GM21526 (cell line): ENCODE measurements at regions not wholly inside any gene's neighbourhood (a gene's known extent, or its start where the extent isn't known, plus 50 kb on each side); places are given as distances from the start of the nearest gene placed in this dataset.
"Not testable (repeated sequence)": the region's sequence is repeated elsewhere in the genome, so short reads cannot be mapped to it uniquely, and the experiment has no call there.

Experiments used
- ATAC-seq: cut with Tn5 transposase; IDR thresholded peaks from one replicate; pipeline ENCODE4 v1.9.1; 2021; ENCODE audit warnings: moderate library complexity; ENCODE audit not compliant: unreplicated experiment, low FRiP score

DNA sequence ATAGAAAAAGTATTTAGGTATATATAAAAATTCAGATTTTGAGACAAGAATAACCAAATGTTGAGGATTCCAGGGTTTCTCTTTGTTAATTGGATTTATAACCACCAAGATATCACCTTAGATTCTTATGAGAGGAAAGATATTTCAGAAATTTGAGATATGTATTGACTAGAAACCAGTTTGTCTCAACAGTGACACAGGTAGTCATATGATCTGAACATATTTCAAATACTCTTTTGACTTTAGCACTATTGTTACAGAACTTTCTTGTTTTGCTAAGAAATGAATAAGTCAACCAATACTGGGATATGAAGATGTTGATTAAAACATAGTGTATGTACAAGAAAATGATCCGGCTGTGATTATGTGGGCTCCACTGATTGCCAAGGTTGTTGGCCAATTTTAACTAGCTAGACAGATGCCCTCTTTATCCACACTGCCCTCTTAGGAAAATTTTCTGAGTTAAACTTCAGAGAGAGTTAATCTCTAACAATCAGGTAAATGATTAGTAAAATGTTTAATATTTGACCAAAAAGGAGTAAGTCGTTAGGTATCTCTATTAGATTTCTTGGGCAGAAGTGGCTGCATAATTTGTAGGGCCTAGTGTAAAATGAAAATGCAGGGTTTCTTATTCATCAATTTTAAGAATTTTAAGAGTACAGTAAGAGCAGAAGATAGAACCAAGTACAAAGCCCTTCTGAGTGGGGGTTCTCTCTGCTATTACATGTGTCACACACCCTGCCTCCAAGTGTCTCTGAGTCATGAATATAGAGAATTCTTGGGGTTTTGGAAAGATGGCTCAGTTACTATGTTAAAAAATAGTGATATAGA lies 376.0 kb downstream of the TFEC start:
- ATAC-seq = no peak

DNA sequence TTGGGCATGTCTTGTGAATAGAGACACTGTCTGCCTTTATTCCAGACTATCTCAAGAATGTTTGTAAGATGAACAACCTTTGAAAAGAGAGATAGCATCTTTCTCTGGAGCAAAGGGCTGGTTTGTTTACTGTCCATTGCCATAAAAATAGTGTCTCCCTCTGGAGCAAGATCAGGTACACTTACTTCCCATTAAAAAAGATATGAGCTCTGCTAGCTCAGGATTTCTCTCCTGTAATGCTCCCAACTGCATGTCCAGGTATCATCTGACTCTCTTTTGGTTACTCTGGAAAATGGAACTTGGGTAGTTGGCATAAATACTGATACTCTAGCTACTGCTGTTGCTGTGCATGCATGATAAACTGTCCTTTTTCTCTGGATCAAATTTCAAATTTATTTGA lies 381.1 kb downstream of the TFEC start:
- ATAC-seq = no peak

DNA sequence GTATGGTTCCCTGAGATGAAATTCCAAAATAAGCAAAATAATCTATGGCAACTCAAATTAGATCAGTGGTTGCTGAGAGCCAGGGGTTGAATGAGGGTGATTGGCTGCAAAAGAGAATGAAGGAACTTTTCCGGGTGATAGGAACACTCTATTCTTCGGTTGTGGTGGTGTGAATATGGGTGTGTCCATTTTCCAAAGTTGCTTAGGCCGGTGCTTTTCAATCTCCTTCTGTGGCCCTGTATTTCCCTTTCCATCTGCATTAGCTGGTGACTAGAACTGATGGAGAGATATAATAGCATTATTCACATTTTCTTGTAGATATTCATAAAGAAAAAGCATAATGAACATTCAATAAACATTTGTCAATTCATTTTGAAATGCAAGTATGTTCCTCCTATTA lies 382.9 kb downstream of the TFEC start:
- ATAC-seq = no peak

DNA sequence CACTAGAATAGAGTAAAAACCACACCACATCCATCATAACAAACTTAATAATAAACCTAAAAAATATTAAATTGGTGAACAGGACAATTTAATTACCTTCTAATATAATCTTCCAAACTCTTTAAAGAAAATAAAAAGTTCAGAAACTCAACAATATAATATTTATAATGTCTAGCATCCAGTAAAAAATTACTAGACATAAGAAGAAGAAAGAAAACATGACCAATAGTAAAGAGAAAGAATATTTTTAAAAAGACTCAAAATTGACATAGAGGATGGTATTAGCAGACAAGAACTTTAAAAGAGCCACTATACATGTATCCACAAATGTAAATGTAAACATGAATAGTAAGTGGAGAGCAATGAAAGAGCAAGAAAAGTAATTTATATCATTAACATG lies 388.4 kb downstream of the TFEC start:
- no peak for ATAC-seq

DNA sequence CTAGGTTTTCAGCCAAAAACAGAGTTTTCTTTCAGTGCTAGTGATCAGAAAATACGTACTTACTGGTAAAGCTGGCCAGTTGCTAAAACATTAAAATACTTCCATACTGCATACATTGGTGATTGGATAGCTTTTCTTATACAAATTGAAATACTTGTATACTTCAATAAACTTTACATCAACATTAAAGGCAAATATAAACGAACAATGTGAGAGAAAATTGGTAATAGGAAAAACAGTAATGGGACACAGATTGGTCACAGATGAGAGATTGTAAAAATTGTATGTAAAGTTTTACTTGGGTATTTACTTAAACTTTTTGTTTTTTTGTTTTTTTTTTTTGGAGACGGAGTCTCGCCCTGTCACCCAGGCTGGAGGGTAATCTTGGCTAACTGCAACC lies 391.7 kb downstream of the TFEC start:
- no peak for ATAC-seq

DNA sequence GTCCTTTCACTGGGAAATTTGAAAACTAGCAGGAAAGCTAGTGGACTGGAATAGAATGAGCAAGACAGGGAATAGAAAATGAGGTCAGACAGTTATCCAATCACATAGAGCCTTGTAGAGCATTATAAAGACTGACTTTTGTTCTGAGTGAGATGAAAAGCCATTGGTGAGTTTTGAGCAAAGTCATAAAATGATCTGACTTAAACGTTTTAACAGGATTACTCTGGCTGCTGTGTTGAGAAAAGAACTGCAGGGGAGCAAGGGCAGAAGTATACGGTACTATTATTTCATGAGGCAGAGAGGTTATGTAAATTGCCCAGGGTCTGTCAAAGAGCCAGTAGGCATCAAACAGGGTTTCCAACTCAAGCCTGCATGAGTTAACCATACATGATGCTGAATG lies 393.4 kb downstream of the TFEC start:
- ATAC-seq = no peak

DNA sequence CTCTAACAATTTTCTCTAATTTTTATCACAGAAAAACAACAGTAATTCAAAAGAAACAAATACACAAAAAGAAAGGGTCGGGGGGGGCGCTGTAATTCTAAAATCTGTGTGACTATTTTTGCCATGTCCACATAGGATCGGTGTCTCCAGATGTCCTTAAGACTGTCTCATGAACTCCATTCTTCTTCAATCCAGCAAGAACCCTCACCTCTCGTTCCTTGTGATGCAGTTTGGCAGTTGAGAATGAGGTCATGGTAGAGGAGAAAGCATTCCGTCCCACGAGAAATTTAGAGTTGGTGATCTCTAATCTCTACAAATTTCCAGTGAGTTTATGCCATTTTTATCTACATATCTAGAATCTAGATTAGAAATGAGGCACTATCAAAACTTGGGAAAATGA lies 394.7 kb downstream of the TFEC start:
- ATAC-seq = no peak

DNA sequence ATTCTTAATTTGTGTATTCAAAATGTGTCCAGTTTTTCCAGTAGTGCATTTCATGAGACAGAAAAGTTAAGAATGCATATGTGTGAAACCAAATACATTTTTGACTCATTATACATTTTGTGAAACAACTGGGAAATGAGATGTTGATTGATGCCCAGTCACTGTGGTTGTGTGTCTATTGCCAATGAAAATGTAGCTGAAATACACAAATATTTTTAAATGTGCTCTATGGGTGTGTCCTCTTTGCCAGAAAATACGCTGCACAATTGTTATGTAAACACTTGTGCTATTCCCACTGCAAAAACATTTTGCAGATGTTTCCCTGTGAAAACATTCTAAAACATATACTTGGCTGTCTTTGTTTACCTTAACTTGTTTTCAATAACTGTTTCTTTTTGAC lies 395.2 kb downstream of the TFEC start:
- no peak for ATAC-seq

DNA sequence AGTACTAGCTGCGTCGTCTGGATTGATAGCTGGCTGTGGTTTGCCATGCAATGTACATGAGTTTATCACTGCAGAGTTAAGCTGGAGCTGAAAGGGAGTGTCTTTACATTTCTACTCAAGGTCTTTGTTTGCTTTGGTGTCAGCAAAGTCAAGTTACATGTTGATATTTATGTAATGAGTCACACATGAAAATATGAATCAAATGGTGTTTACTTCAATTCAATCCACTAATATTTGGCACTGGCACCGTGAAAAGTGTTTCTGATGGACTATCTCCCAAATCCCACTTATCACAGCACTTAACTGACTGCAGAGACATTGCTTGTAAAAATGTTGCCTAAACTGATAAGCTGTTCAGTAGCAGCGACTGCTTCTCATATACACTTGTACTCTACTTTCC lies 395.9 kb downstream of the TFEC start:
- ATAC-seq = no peak

DNA sequence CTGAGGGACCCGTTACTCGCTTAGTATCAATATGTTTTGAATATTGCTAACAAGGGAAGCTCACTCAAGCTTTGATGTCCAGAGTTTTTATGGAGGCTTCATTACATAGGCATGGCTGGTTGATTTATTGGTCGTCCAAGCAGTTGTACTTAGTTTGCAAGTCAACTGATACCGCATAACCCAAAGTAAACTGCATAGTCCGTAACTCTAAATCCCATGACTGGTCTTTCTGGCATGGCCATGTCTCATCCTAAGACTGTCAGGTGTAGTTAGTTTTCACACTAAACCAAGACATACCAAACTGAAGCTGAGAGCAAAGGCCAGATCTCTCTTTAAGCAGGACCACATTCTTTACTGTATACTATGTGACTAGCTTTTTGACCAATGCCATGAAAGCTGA lies 397.9 kb downstream of the TFEC start:
- ATAC-seq = no peak

DNA sequence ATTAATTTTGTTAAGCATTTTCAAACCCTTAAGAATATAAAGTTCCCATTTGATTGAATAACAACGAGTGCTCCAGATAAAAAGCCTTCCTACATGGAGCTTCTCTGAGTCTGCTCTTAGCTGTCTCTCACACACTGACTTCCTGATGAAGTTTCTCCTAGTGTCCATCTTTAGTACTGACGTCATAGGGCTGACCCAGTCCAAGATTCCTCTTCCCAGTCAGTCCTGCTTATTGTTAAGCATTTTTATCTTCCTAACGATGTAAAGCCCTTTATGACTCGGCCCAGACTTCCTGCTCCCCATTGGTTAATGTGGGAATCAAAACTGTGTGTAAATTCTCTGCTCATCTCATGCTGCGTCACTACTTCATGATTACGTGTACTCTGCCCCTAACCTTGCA lies 398.8 kb downstream of the TFEC start:
- ATAC-seq = no peak

DNA sequence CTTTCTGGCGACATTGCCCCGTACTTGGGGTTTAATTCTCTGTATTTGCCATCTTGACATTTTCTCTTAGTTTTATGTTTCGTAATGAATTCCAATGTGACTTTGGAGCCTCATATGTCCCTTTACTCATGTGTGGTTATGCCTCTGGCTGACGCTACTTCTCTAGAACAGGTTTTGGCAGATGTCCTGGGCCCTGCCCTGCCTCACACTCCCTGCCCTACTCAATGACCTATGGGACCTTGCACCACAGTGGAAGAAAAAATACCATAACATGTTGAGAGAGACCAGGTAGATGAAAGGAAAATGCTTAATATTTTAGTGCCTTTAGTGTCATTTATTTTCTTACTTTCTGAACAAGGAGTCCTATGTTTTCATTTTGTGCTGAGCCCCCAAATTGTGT lies 400.5 kb downstream of the TFEC start:
- no peak for ATAC-seq

DNA sequence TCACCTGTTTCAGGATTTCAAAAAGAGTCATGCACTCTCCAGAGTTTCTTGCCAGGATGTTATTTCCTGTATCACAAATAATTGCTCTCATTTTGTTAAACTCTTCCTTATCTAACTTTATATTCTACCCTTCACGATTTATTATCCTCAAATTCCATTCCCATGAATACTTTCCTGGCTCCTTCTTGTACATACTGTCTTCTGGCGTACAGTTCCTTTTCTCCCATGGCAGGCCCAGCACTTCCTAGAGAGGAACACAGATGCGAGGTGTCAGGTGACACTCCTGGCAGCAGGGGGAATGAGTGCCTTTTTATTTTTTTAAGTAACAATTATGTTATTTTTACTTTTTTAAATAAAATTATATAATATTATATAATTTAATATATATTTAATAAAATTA lies 411.9 kb downstream of the TFEC start:
- ATAC-seq = no peak

DNA sequence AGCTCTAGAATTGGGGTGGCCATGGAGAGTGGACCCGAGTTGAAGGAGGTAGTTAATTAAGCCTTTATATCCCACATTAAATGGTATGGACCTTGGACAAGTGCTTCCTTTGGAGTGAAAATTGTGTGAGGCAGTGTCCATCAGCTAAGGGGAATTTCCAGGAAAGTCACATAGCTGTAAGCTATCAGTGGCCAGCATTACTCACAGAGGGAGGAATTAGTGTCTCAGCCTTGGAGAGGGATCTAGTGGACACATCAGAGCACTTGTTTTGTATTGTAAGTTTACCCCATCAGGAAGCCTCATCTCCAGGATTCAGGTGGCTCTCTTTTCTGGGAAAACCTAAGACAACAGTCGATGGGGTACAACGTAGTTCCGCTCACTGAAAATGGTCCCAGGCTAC lies 416.7 kb downstream of the TFEC start:
- ATAC-seq = no peak

DNA sequence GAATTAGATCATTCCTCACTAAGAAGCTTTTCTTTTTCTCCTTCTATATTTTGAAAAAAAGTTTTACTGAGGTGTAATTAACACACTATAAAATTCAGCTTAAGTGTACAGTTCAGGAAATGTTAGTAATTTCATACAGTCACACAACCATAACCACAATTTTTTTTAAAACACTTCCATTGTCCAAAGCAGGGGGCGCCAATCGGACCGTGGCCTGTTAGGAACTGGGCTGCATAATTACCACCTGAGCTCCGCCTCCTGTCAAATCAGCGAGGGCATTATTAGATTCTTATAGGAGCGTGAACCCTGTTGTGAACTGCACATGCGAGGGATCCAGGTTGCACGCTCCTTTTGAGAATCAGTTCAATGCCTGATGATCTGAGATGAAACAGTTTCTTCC lies 427.1 kb downstream of the TFEC start:
- ATAC-seq = no peak

DNA sequence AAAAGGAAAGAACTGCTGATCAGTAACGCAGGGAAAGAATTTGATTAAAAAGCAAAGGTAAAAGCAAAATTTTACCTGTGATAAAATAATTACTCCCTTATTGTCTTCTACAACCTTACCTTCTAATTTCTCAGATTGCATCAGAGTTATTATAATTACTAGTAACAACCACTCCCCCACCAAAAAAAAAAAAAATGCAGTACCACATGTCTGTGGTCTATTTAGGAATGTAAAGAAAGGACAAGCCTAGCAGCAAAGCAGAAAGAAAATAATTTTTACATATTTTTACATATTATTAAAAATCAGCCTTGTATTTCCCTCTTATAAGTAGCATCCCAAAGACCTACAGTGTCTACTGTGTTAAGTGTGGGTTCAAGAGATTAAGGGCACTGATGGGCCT lies 430.4 kb downstream of the TFEC start:
- no peak for ATAC-seq

DNA sequence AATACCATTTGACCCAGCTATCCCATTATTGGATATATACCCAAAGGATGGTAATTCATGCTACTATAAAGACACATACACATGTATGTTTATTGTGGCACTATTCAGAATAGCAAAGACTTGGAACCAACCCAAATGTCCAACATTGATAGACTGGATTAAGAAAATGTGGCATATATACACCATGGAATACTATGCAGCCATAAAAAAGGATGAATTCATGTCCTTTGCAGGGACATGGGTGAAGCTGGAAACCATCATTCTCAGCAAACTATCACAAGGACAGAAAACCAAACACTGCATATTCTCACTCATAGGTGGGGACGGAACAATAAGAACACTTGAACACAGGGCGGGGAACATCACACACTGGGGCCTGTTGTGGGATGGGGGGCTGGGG lies 431.4 kb downstream of the TFEC start:
- ATAC-seq = not testable (repeated sequence)

DNA sequence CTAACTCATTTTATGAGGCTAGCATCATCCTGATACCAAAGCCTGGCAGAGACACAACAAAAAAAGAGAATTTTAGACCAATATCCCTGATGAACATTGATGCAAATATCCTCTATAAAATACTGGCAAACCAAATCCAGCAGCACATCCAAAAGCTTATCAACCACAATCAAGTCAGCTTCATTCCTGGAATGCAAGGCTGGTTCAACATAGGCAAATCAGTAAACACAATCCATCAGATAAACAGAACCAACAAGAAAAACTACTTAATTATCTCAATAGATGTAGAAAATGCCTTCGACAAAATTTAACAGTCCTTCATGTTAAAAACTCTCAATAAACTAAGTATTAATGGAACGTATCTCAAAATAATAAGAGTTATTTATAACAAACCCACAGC lies 433.3 kb downstream of the TFEC start:
- ATAC-seq = not testable (repeated sequence)

DNA sequence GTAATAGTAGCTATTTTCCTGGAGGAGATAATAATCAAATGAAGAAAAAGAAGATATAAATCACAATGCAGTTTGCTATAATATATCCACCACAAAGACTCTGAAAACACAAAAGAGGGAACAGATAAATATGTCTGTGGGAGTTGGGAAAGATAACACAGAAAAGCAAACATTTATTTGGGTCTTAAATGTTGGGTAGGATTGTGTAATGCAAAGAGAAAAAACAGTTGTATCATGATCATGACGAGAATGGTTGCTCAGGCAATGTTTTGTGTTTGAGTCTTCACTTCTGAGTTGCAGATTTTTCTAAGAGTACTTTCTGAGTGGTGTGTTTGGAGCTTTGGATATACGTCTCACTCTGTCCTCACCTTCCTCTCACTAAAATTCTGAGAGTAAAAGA lies 437.5 kb downstream of the TFEC start:
- ATAC-seq = no peak

DNA sequence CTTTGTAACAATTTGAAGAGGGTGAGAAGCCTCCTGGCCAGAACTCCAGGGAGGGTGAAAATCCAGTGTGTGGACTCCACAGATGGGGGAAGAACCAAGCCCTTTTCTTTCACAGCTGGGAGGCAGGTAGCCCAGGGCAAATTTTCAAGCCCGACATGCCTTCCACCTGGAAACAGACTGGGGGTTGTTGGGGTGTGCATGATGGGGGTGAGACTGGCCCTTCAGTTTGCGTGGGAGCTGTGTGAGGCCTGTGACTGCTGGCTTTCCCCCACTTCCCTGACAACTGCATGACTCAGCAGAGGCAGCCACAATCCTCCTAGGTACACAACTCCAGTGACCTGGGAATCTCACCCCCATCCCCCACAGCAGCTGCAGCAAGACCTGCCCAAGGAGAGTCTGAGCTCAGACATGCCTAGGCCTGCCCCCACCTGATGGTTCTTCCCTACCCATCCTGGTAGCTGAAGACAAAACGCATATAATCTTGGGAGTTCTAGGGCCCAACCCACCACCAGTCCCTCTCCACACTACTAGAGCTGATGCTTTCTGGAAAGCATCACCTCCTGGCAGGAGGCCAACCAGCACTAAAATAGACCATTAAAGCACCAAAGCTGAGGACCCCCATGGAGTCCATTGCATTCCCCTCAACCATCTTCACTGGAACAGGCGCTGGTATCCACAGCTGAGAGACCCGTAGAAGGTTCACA lies 445.4 kb downstream of the TFEC start:
- no peak for ATAC-seq

DNA sequence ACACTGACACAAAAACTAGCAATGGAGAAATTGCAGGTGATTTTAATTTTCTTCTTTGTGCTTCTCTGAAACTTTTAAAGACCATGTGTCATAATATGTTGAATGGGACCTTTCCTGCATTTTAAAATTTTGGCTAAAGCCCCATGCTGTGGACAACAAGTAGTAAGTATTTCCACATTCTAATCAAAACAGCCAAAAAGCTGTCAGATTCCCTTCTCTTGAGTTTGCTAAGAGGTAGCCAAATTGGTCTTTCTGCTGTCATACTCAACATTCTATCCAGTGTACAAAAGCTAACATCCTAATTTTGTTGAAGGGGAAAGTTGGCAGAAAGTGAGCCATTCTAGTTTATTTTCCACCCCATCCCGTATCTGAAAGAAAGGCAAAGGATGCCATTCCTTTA lies 447.6 kb downstream of the TFEC start:
- no peak for ATAC-seq

DNA sequence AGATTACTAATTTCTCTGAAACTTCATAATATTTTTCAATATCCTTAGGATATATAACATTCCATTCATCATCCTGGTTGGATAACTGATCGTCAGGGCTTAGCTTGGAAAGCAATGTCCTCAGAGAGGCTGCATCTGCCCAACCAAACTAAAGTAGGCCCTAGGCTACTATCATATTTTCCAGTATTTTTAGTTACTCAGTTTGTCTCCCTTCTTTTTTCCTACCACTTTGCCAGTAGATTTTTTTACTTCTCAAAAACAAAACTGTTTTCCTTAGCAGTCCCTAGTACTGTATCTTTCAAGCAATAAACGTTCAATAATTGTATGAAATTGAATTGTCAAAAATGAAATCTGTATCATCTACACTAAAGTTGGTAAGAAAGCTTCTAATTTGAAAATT lies 452.0 kb downstream of the TFEC start:
- ATAC-seq = no peak
